ENCODE measurements at regions not wholly inside any gene's neighbourhood (a gene's known extent, or its start where the extent isn't known, plus 50 kb on each side); places are given as distances from the start of the nearest gene placed in this dataset.

DNA sequence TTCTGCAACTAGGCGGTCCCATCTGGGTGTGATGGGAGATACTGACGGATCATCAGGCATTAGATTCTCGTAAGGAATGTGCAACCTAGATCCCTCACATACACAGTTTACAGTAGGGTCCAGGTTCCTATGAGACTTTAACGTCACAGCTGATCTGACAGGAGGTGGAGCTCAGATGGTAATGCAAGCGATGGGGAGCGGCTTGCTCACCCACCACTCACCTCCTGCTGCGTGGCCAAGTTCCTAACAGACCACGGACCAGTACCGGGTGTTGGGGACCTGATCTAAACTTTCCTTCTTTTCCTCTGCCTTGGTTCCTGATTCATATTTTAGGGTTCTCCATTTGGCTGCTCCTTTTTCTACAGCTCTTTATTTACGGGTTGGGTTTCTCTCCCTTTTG lies 479.8 kb downstream of the BCAT1 start:
- TF ChIP-seq, protein P1, sequence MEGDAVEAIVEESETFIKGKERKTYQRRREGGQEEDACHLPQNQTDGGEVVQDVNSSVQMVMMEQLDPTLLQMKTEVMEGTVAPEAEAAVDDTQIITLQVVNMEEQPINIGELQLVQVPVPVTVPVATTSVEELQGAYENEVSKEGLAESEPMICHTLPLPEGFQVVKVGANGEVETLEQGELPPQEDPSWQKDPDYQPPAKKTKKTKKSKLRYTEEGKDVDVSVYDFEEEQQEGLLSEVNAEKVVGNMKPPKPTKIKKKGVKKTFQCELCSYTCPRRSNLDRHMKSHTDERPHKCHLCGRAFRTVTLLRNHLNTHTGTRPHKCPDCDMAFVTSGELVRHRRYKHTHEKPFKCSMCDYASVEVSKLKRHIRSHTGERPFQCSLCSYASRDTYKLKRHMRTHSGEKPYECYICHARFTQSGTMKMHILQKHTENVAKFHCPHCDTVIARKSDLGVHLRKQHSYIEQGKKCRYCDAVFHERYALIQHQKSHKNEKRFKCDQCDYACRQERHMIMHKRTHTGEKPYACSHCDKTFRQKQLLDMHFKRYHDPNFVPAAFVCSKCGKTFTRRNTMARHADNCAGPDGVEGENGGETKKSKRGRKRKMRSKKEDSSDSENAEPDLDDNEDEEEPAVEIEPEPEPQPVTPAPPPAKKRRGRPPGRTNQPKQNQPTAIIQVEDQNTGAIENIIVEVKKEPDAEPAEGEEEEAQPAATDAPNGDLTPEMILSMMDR (IDR thresholded peaks at IDR 0.05): no peak
- TF ChIP-seq EZH2 (IDR thresholded peaks at IDR 0.05) (no peak), EZH2phosphoT487 (IDR thresholded peaks at IDR 0.05) (no peak)

Data from neural progenitor cell (in vitro differentiated cells).